ENCODE measurements at regions not wholly inside any gene's neighbourhood (a gene's known extent, or its start where the extent isn't known, plus 50 kb on each side); places are given as distances from the start of the nearest gene placed in this dataset.

DNA sequence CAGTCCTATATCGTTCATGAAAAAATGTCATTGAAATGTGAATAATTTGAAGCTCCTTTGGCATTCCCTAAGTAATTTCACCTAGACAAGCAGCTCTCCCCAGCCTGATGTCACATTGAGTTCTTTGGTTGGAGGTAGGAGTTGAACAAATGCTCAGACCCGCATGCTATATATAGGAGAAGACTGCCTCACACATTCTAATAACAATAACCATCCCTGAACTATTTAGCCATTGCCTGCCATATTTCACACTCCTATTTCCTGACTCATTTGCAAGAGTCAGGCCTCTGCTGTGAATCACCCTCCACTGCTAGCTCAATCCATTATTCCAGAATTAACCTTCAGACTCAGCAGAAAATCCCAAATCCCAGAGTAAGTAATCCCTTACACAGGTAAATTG lies 256.6 kb upstream of the ACVR2A start:
- no peak overlapping the region for H3K4me3 ChIP-seq (replicated peaks; ENCODE audit: insufficient read depth, low read length)
- DNase-seq (ENCODE audit: low read depth in 1 of 2, low spot score in 1 of 2) = no peak

DNA sequence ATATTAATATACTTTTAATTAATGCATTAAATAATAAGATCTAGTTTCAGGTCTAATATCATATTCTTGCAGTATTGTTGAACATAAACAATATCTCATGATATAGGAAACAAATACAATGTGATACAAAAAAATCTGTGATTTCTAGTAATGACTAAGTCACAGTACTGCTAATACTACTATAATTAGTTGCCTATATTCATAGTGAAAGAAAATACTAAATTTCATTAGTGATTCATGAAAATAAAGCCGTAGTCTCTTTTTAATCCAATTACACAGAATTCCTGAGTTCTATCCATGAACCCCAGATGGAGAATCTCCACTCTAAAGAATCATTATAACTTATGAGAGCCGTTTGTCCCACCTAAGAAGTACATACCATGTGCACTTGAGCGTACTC lies 266.3 kb upstream of the ACVR2A start:
- H3K27ac ChIP-seq (replicated peaks) = no peak overlapping the region
- TF ChIP-seq POLR2AphosphoS5 (IDR thresholded peaks at IDR 0.05; ENCODE audit: low read depth) (no peak), GABPA (IDR thresholded peaks at IDR 0.05; ENCODE audit: low read depth) (no peak), SPI1 (IDR thresholded peaks at IDR 0.05; ENCODE audit: borderline replicate concordance, low read depth) (no peak)
- TF ChIP-seq, protein P1, sequence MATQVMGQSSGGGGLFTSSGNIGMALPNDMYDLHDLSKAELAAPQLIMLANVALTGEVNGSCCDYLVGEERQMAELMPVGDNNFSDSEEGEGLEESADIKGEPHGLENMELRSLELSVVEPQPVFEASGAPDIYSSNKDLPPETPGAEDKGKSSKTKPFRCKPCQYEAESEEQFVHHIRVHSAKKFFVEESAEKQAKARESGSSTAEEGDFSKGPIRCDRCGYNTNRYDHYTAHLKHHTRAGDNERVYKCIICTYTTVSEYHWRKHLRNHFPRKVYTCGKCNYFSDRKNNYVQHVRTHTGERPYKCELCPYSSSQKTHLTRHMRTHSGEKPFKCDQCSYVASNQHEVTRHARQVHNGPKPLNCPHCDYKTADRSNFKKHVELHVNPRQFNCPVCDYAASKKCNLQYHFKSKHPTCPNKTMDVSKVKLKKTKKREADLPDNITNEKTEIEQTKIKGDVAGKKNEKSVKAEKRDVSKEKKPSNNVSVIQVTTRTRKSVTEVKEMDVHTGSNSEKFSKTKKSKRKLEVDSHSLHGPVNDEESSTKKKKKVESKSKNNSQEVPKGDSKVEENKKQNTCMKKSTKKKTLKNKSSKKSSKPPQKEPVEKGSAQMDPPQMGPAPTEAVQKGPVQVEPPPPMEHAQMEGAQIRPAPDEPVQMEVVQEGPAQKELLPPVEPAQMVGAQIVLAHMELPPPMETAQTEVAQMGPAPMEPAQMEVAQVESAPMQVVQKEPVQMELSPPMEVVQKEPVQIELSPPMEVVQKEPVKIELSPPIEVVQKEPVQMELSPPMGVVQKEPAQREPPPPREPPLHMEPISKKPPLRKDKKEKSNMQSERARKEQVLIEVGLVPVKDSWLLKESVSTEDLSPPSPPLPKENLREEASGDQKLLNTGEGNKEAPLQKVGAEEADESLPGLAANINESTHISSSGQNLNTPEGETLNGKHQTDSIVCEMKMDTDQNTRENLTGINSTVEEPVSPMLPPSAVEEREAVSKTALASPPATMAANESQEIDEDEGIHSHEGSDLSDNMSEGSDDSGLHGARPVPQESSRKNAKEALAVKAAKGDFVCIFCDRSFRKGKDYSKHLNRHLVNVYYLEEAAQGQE (IDR thresholded peaks at IDR 0.05; ENCODE audit: insufficient replicate concordance, low read depth) = no peak
- TF ChIP-seq, protein P2, sequence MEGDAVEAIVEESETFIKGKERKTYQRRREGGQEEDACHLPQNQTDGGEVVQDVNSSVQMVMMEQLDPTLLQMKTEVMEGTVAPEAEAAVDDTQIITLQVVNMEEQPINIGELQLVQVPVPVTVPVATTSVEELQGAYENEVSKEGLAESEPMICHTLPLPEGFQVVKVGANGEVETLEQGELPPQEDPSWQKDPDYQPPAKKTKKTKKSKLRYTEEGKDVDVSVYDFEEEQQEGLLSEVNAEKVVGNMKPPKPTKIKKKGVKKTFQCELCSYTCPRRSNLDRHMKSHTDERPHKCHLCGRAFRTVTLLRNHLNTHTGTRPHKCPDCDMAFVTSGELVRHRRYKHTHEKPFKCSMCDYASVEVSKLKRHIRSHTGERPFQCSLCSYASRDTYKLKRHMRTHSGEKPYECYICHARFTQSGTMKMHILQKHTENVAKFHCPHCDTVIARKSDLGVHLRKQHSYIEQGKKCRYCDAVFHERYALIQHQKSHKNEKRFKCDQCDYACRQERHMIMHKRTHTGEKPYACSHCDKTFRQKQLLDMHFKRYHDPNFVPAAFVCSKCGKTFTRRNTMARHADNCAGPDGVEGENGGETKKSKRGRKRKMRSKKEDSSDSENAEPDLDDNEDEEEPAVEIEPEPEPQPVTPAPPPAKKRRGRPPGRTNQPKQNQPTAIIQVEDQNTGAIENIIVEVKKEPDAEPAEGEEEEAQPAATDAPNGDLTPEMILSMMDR (IDR thresholded peaks at IDR 0.05; ENCODE audit: insufficient read depth, low read length) = no peak
- DNase-seq (ENCODE audit: low read depth in 1 of 2, low spot score in 1 of 2) = no peak
- H3K4me3 ChIP-seq (replicated peaks; ENCODE audit: insufficient read depth, low read length) = no peak overlapping the region
- peaks cover 3% of the 10 kb centered on the region for H3K27me3 ChIP-seq (ENCODE audit: insufficient read depth, poor library complexity, severe bottlenecking)

More for the DNA sequence above, 256.6 kb upstream of the ACVR2A start:
- Histone ChIP-seq H3K27me3 (ENCODE audit: insufficient read depth, poor library complexity, severe bottlenecking) (no peaks in the 10 kb centered on the region), H3K27ac (replicated peaks) (no peak overlapping the region)
- no peak for TF ChIP-seq SPI1 (IDR thresholded peaks at IDR 0.05; ENCODE audit: borderline replicate concordance, low read depth)
- TF ChIP-seq, protein P2 (IDR thresholded peaks at IDR 0.05; ENCODE audit: insufficient read depth, low read length) = no peak
- no peak for TF ChIP-seq GABPA (IDR thresholded peaks at IDR 0.05; ENCODE audit: low read depth)
- TF ChIP-seq POLR2AphosphoS5 (IDR thresholded peaks at IDR 0.05; ENCODE audit: low read depth) = no peak
- TF ChIP-seq, protein P1 (IDR thresholded peaks at IDR 0.05; ENCODE audit: insufficient replicate concordance, low read depth) = no peak

DNA sequence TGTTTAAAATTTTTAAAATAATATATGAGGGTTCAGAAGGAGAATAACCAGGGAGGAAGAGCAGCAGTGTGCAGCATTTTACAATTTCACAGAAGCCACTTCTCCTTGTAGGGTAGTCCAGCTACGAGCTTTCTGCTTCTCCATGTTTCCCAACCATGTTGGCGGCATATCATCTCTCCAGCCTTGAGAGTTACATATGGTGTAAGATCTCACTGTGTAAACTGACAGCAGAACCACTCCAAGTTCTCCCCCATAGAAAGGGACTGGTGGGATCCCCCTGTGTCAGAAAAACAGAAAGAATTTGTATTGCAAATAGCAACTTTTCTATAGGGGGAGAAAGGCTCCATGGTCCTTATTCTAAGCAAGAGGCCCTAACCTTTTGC lies 266.8 kb upstream of the ACVR2A start:
- no peak for DNase-seq (ENCODE audit: low read depth in 1 of 2, low spot score in 1 of 2)
- TF ChIP-seq, protein P1 (IDR thresholded peaks at IDR 0.05; ENCODE audit: insufficient replicate concordance, low read depth) = no peak
- no peak for TF ChIP-seq GABPA (IDR thresholded peaks at IDR 0.05; ENCODE audit: low read depth)
- no peak for TF ChIP-seq SPI1 (IDR thresholded peaks at IDR 0.05; ENCODE audit: borderline replicate concordance, low read depth)
- TF ChIP-seq, protein P2 (IDR thresholded peaks at IDR 0.05; ENCODE audit: insufficient read depth, low read length) = no peak
- no peak for TF ChIP-seq POLR2AphosphoS5 (IDR thresholded peaks at IDR 0.05; ENCODE audit: low read depth)
- no peak overlapping the region for H3K27ac ChIP-seq (replicated peaks)
- peaks cover 3% of the 10 kb centered on the region for H3K27me3 ChIP-seq (ENCODE audit: insufficient read depth, poor library complexity, severe bottlenecking)
- H3K4me3 ChIP-seq (replicated peaks; ENCODE audit: insufficient read depth, low read length) = no peak overlapping the region

Data from HL-60 (cell line).